Neutrophil (primary cell): ENCODE measurements at regions not wholly inside any gene's neighbourhood (a gene's known extent, or its start where the extent isn't known, plus 50 kb on each side); places are given as distances from the start of the nearest gene placed in this dataset.

Experiments used
- H3K27ac ChIP-seq: fragments of 200-600 bp; sonication (generic); 2 replicates; pipeline ENCODE4 v1.5.1; 2016; ENCODE audit warnings: mild to moderate bottlenecking, moderate library complexity
- H3K27me3 ChIP-seq: fragments of 200-600 bp; sonication (generic); 2 replicates; pipeline ENCODE4 v1.6.0; 2016; ENCODE audit warnings: mild to moderate bottlenecking
- H3K36me3 ChIP-seq: fragments of 200-600 bp; sonication (generic); 2 replicates; pipeline ENCODE4 v1.5.1; 2017
- H3K4me1 ChIP-seq, 2 experiments: fragments of 200-600 bp in 1 of 2; sonication (generic) in 1 of 2; 1 replicate in 1 of 2; 2 replicates in 1 of 2; pipeline versions ENCODE4 v1.5.1 to v1.6.1; 2013 to 2016; ENCODE audit warnings: low read depth in 1 of 2, low read length in 1 of 2, mild to moderate bottlenecking in 1 of 2, moderate library complexity in 1 of 2; ENCODE audit not compliant: control insufficient read depth in 1 of 2, insufficient read depth in 1 of 2
- H3K4me3 ChIP-seq, 2 experiments: fragments of 200-600 bp in 1 of 2; sonication (generic) in 1 of 2; 1 replicate in 1 of 2; 2 replicates in 1 of 2; pipeline ENCODE4 v1.5.1; 2013 to 2016; ENCODE audit warnings: low read depth in 1 of 2, low read length in 1 of 2, mild to moderate bottlenecking in 1 of 2, moderate library complexity in 1 of 2
- H3K9me3 ChIP-seq: fragments of 200-600 bp; sonication (generic); 2 replicates; pipeline ENCODE4 v1.5.1; 2016
- CTCF ChIP-seq: fragments of 200-600 bp; sonication (generic); IDR thresholded peaks from 2 replicates; pipeline ENCODE4 v1.5.1; 2016; ENCODE audit warnings: antibody characterized with exemption

- no peak overlapping the region for H3K27ac ChIP-seq
- H3K27me3 ChIP-seq, result peaks cover 17% of the 10 kb centered on the region
- no peaks in the 10 kb centered on the region for H3K9me3 ChIP-seq
- H3K4me3 ChIP-seq, result no peak overlapping the region
- no peaks in the 10 kb centered on the region for H3K36me3 ChIP-seq
- no peaks in the 10 kb centered on the region for H3K4me1 ChIP-seq
- TF ChIP-seq CTCF, result no peak
Observed at GRCh38 chr6:163635731-163636364, 221.3 kb downstream of the QKI start.

DNA sequence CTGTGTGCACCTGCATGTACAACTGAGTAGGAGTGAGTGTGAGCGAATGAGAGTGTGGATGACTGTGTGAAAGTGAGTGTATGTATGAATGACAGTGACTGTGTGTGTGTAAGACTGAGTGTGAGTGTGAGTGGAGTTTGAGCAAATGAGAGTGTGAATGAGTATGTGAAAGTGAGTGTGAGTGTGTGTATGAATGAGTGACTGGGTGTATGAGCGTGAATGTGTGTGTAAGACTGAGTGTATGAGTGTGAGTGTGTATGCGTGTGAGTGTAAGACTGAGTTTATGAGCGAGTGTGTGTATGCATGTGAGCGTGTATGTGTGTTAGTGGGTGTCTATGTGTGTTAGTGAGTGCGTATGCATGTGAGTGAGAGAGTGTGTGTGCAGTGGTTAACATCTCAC, 220.8 kb downstream of the QKI start:
- Histone ChIP-seq H3K4me1 (no peaks in the 10 kb centered on the region), H3K27ac (no peak overlapping the region), H3K9me3 (no peaks in the 10 kb centered on the region), H3K4me3 (no peak overlapping the region), H3K27me3 (peaks cover 23% of the 10 kb centered on the region), H3K36me3 (no peaks in the 10 kb centered on the region)
- TF ChIP-seq CTCF, result no peak

GRCh38 chr6:163634211-163635171, 220.0 kb downstream of the QKI start:
- H3K27ac ChIP-seq, result no peak overlapping the region
- no peak overlapping the region for H3K4me3 ChIP-seq
- no peaks in the 10 kb centered on the region for H3K4me1 ChIP-seq
- no peak for TF ChIP-seq CTCF
- H3K36me3 ChIP-seq, result no peaks in the 10 kb centered on the region
- no peaks in the 10 kb centered on the region for H3K9me3 ChIP-seq
- peaks cover 31% of the 10 kb centered on the region for H3K27me3 ChIP-seq

DNA sequence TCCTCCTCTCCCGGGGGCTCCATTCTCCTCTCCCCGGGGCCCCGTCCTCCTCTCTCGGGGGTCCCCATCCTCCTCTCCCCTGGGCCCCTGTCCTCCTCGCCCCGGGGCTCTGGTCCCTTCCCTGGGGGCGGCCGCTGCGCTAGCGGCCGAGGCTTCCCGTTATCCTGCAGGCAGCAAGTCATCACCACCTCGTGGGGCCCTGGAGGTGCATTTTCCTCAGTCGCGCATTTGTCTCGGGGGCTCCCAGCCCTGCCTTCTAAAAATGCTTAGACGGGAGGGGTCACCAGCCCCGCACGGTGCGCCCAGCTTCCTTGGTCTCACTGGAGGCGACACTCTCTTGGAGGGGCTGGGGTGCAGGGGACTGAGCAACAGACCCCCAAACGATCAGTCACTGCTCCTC, 216.5 kb downstream of the QKI start:
- no peak overlapping the region for H3K4me3 ChIP-seq
- H3K27me3 ChIP-seq, result peaks cover 36% of the 10 kb centered on the region
- H3K4me1 ChIP-seq, result no peaks in the 10 kb centered on the region
- no peaks in the 10 kb centered on the region for H3K36me3 ChIP-seq
- H3K9me3 ChIP-seq, result no peaks in the 10 kb centered on the region
- no peak for TF ChIP-seq CTCF
- H3K27ac ChIP-seq, result no peak overlapping the region

GRCh38 chr6:163630572-163630971, 216.1 kb downstream of the QKI start:
- Histone ChIP-seq H3K27ac (no peak overlapping the region), H3K36me3 (no peaks in the 10 kb centered on the region), H3K4me1 (no peaks in the 10 kb centered on the region), H3K27me3 (peaks cover 36% of the 10 kb centered on the region), H3K9me3 (no peaks in the 10 kb centered on the region), H3K4me3 (no peak overlapping the region)
- no peak for TF ChIP-seq CTCF
